CD14-positive monocyte (primary cell): ENCODE measurements at regions not wholly inside any gene's neighbourhood (a gene's known extent, or its start where the extent isn't known, plus 50 kb on each side); places are given as distances from the start of the nearest gene placed in this dataset.

Experiments used
- DNase-seq, 3 donors: peaks; one replicate each; pipeline ENCODE4 v3.0.0-alpha.2; 2011 to 2022
- H2AFZ ChIP-seq: 2 replicates; pipeline ENCODE4 v1.6.0; 2012; ENCODE audit warnings: mild to moderate bottlenecking, low read depth, low read length, inconsistent platforms; ENCODE audit not compliant: insufficient read depth, poor library complexity, severe bottlenecking
- H3K27ac ChIP-seq, 2 donors: 1 replicate in 1 of 2; 2 replicates in 1 of 2; pipeline ENCODE4 v1.5.1; 2012 to 2013; ENCODE audit warnings: low read length in 2 of 2, control low read depth in 1 of 2, inconsistent platforms in 1 of 2, low read depth in 1 of 2, mild to moderate bottlenecking in 1 of 2
- H3K27me3 ChIP-seq, 2 donors: one replicate each; pipeline versions ENCODE4 v1.6.0 to v1.6.1; 2011 to 2013; ENCODE audit warnings: low read length in 2 of 2; ENCODE audit not compliant: control insufficient read depth in 2 of 2, insufficient read depth in 2 of 2
- H3K36me3 ChIP-seq, 2 donors: replicated peaks in 1 of 2; 1 replicate in 1 of 2; 2 replicates in 1 of 2; pipeline versions ENCODE4 v1.5.1 to v1.6.1; 2012 to 2013; ENCODE audit warnings: low read length in 2 of 2, control low read depth in 1 of 2, inconsistent platforms in 1 of 2, mild to moderate bottlenecking in 1 of 2; ENCODE audit not compliant: insufficient read depth in 2 of 2, control insufficient read depth in 1 of 2
- H3K4me1 ChIP-seq, 2 donors: 1 replicate in 1 of 2; 2 replicates in 1 of 2; pipeline versions ENCODE4 v1.5.1 to v1.6.1; 2012 to 2013; ENCODE audit warnings: low read length in 2 of 2, control low read depth in 1 of 2, inconsistent platforms in 1 of 2, mild to moderate bottlenecking in 1 of 2, moderate library complexity in 1 of 2; ENCODE audit not compliant: insufficient read depth in 2 of 2, control insufficient read depth in 1 of 2
- H3K4me2 ChIP-seq: replicated peaks from 2 replicates; pipeline ENCODE3; 2012; ENCODE audit warnings: low read length, moderate library complexity, mild to moderate bottlenecking; ENCODE audit not compliant: poor library complexity, severe bottlenecking; ENCODE audit errors: extremely low read depth
- H3K4me3 ChIP-seq, 3 experiments: fragments of 200-600 bp in 1 of 3; sonication (generic) in 1 of 3; replicated peaks in 1 of 3; 1 replicate in 2 of 3; 2 replicates in 1 of 3; pipeline ENCODE4 v1.5.1; 2011 to 2013; ENCODE audit warnings: low read length in 3 of 3, mild to moderate bottlenecking in 3 of 3, control low read depth in 2 of 3, low read depth in 2 of 3, inconsistent platforms in 1 of 3, moderate library complexity in 1 of 3
- H3K79me2 ChIP-seq: 2 replicates; pipeline ENCODE4 v1.6.0; 2012; ENCODE audit warnings: mild to moderate bottlenecking, control low read depth, inconsistent platforms, low read length, moderate library complexity; ENCODE audit not compliant: insufficient read depth
- H3K9ac ChIP-seq: 2 replicates; pipeline ENCODE4 v1.6.0; 2017; ENCODE audit warnings: low read length, mild to moderate bottlenecking; ENCODE audit not compliant: insufficient read depth, poor library complexity, severe bottlenecking
- H3K9me3 ChIP-seq, 2 donors: replicated peaks in 1 of 2; 1 replicate in 1 of 2; 2 replicates in 1 of 2; pipeline versions ENCODE4 v1.5.1 to v1.6.1; 2012 to 2013; ENCODE audit warnings: low read length in 2 of 2, control low read depth in 1 of 2; ENCODE audit not compliant: control insufficient read depth in 1 of 2, insufficient read depth in 1 of 2
- H4K20me1 ChIP-seq: 2 replicates; pipeline ENCODE4 v1.6.0; 2012; ENCODE audit warnings: mild to moderate bottlenecking, low read length, control low read depth, moderate library complexity; ENCODE audit not compliant: insufficient read depth
- H3K27ac Mint-ChIP-seq, 7 donors: one replicate each; pipeline ENCODE4 v1.8.0; 2020; ENCODE audit warnings: mild to moderate bottlenecking in 7 of 7, mixed read lengths in 7 of 7, moderate library complexity in 6 of 7, inconsistent platforms in 2 of 7
- H3K27me3 Mint-ChIP-seq, 3 donors: one replicate each; pipeline ENCODE4 v1.8.0; 2021 to 2022; ENCODE audit warnings: low read depth in 3 of 3, mild to moderate bottlenecking in 3 of 3, mixed read lengths in 3 of 3, moderate library complexity in 3 of 3, inconsistent platforms in 1 of 3
- H3K36me3 Mint-ChIP-seq, 2 donors: one replicate each; pipeline ENCODE4 v1.8.0; 2020; ENCODE audit warnings: mixed read lengths in 2 of 2, inconsistent platforms in 1 of 2, mild to moderate bottlenecking in 1 of 2
- H3K4me1 Mint-ChIP-seq: one replicate; pipeline ENCODE4 v1.8.0; 2020; ENCODE audit warnings: mild to moderate bottlenecking, mixed read lengths
- H3K4me3 Mint-ChIP-seq, 2 donors: one replicate each; pipeline ENCODE4 v1.8.0; 2020; ENCODE audit warnings: mild to moderate bottlenecking in 2 of 2, mixed read lengths in 2 of 2, moderate library complexity in 1 of 2
- H3K9me3 Mint-ChIP-seq, 7 donors: one replicate each; pipeline ENCODE4 v1.8.0; 2020 to 2022; ENCODE audit warnings: mixed read lengths in 7 of 7, mild to moderate bottlenecking in 6 of 7, moderate library complexity in 6 of 7, inconsistent platforms in 2 of 7
- CTCF ChIP-seq: fragments of 200-600 bp; IDR thresholded peaks from one replicate; pipeline ENCODE4 v1.8.0; 2022; ENCODE audit warnings: antibody characterized with exemption, mild to moderate bottlenecking
- WGBS: methylation state at CpG from one replicate; pipeline ENCODE4 v1.1.5; 2013; ENCODE audit warnings: missing lambda C conversion rate; ENCODE audit not compliant: insufficient coverage; 5-methylcytosine and 5-hydroxymethylcytosine counted together
- intact Hi-C, 2 donors: fragments of 100-400 bp; cut with micrococcal nuclease; formaldehyde crosslinking; loops; one replicate each; pipeline versions ENCODE4 v1.15.0 to v1.15.1; 2023

DNA sequence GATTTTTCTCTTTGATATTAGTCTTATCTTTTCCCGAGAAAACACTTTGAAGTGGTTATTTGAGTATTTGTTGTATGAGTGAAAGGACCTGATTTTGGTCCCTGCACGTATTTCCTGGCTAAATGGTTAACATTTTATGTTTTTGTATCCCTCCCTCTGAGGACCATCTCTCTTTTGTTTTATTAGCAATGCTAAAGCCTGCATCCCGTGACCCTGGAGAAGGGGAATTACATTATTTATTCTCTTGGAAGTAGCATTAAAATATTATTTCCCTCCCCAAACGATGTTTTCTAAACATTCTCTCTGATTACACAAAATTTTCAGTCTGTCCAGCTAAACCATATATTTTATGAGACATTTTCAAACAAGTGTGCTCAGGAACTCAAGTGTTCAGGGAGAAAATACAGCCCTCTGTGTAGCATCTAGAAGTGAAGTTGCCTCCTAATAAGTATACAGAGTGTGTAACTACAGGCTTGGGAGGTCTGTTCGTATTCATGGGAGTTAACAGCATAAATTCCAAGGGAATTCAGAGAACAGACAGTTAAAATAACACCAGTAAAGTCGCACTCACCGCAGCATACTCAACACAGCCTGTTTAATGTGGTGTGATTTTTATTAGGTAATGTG lies 163.8 kb upstream of the NPVF start:
- Histone ChIP-seq H3K4me1 (no peaks in the 10 kb centered on the region), H3K9me3 (no peaks in the 10 kb centered on the region), H3K4me3 (no peak overlapping the region), H3K4me2 (no peak overlapping the region), H3K79me2 (no peaks in the 10 kb centered on the region), H3K27ac (no peak overlapping the region), H4K20me1 (no peaks in the 10 kb centered on the region), H3K36me3 (no peaks in the 10 kb centered on the region), H3K27me3 (peaks cover 3 to 9% of the 10 kb centered on the region in 2 donors), H2AFZ (no peak overlapping the region), H3K9ac (no peak overlapping the region)
- Mint-ChIP-seq H3K27ac (no peak overlapping the region), H3K4me3 (no peak overlapping the region), H3K36me3 (no peaks in the 10 kb centered on the region), H3K27me3 (peaks cover 4 to 9% (median 7%) of the 10 kb centered on the region in 3 donors), H3K4me1 (no peaks in the 10 kb centered on the region), H3K9me3 (no peaks in the 10 kb centered on the region)
- intact Hi-C loops = loop anchor here in 1 of 2 donors (10.0 kb wide), 1 partner anchor 173 kb away; no protein-coding TSS in a partner anchor
- no peak for TF ChIP-seq CTCF
- no CpG with 5 or more reads among the region's 7 CpGs for WGBS
- no peak for DNase-seq

DNA sequence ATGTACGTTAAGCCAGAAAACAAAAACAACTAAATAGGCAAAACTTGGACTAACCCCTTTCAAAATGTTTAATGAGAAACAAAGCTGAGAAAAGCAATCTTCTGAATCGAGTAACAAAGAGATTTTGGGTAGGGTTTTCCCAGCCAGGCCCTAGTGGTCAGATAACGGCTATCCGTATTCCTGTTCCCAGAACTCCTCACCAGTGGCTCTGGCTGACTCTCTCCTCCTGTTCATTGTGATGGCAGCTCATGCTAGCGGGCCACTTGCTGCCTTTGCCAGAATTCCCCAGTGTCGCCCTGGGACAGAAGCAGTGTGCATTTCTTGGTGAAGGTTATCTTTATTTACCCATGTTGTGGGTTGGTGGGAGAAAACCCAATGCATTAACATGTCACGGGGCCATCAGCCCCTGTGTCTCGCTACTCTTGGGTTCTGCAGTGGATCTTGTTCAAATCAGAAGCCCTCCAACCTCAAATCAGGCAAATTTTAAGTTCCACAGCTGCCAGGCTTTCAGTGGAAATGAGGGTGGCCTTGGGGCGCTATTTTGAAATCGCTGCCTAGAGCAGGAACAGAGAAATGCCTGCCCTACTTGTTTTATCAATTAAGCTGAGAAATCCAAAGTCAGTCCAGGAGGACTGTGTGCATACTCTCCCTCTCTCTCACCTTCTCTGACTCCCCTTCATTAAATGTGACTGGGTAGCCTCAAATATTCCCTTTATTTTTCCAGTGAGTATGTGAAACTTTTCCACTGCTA lies 164.5 kb upstream of the NPVF start:
- DNase-seq = no peak
- Histone ChIP-seq H3K79me2 (no peaks in the 10 kb centered on the region), H3K36me3 (no peaks in the 10 kb centered on the region), H3K4me3 (no peak overlapping the region), H4K20me1 (no peaks in the 10 kb centered on the region), H3K9me3 (no peaks in the 10 kb centered on the region), H3K27ac (no peak overlapping the region), H2AFZ (no peak overlapping the region), H3K4me2 (no peak overlapping the region), H3K27me3 (peaks cover 3 to 9% of the 10 kb centered on the region in 2 donors), H3K9ac (no peak overlapping the region), H3K4me1 (no peaks in the 10 kb centered on the region)
- peaks cover 4 to 10% (median 9%) of the 10 kb centered on the region in 3 donors for H3K27me3 Mint-ChIP-seq
- H3K4me3 Mint-ChIP-seq = peak overlapping the region in 1 of 2 donors; percentile 28
- no peak overlapping the region for H3K27ac Mint-ChIP-seq
- 87% methylated on average over 4 of the region's 10 CpGs for WGBS
- no peak for TF ChIP-seq CTCF
- no peaks in the 10 kb centered on the region for H3K9me3 Mint-ChIP-seq
- intact Hi-C loops = loop anchor here in 1 of 2 donors (10.0 kb wide), 1 partner anchor 172 kb away; no protein-coding TSS in a partner anchor
- H3K36me3 Mint-ChIP-seq = no peaks in the 10 kb centered on the region
- no peaks in the 10 kb centered on the region for H3K4me1 Mint-ChIP-seq
